DND-41 (cell line): ENCODE measurements at regions not wholly inside any gene's neighbourhood (a gene's known extent, or its start where the extent isn't known, plus 50 kb on each side); places are given as distances from the start of the nearest gene placed in this dataset.

Source experiments
- ATAC-seq: fragments of 200-7000 bp; cut with Tn5 transposase; 3 replicates; pipeline ENCODE4 v1.9.1; 2021; ENCODE audit warnings: low read depth; ENCODE audit not compliant: insufficient read depth
- DNase-seq: peaks from one replicate; pipeline ENCODE4 v3.0.0-alpha.2; 2020
- H2AFZ ChIP-seq: 2 replicates; pipeline ENCODE4 v1.6.0; 2012; ENCODE audit warnings: low read depth, low read length
- H3K27ac ChIP-seq: 2 replicates; pipeline ENCODE4 v1.5.1; 2012; ENCODE audit warnings: low read length, inconsistent platforms
- H3K27me3 ChIP-seq: fragments of 200-600 bp; sonication (generic); 2 replicates; pipeline ENCODE4 v1.6.0; 2012; ENCODE audit warnings: low read length, mild to moderate bottlenecking, inconsistent platforms; ENCODE audit not compliant: insufficient read depth, poor library complexity
- H3K36me3 ChIP-seq: 2 replicates; pipeline ENCODE4 v1.5.1; 2012; ENCODE audit warnings: low read length, inconsistent platforms; ENCODE audit not compliant: insufficient read depth
- H3K4me1 ChIP-seq: 2 replicates; pipeline ENCODE4 v1.5.1; 2012; ENCODE audit warnings: mild to moderate bottlenecking, low read length; ENCODE audit not compliant: insufficient read depth
- H3K4me2 ChIP-seq: 2 replicates; pipeline ENCODE4 v1.6.0; 2012; ENCODE audit warnings: mild to moderate bottlenecking, moderate library complexity, low read length, inconsistent platforms; ENCODE audit not compliant: insufficient read depth
- H3K4me3 ChIP-seq, 2 experiments: fragments of 200-600 bp in 1 of 2; shearing (Covaris generic) in 1 of 2; 2 replicates each; pipeline ENCODE4 v1.5.1; 2012 to 2016; ENCODE audit warnings: inconsistent platforms in 2 of 2, low read length in 2 of 2, mild to moderate bottlenecking in 2 of 2, low read depth in 1 of 2, moderate library complexity in 1 of 2
- H3K79me2 ChIP-seq: 2 replicates; pipeline ENCODE4 v1.6.0; 2012; ENCODE audit warnings: low read length, inconsistent platforms; ENCODE audit not compliant: insufficient read depth
- H3K9ac ChIP-seq: 2 replicates; pipeline ENCODE4 v1.6.0; 2012; ENCODE audit warnings: low read depth, mild to moderate bottlenecking, inconsistent platforms, low read length, moderate library complexity
- H3K9me3 ChIP-seq: 2 replicates; pipeline ENCODE4 v1.5.1; 2012; ENCODE audit warnings: low read length, moderate library complexity, mild to moderate bottlenecking, inconsistent platforms; ENCODE audit not compliant: insufficient read depth, severe bottlenecking
- H4K20me1 ChIP-seq: 2 replicates; pipeline ENCODE4 v1.6.0; 2012; ENCODE audit warnings: low read length; ENCODE audit not compliant: insufficient read depth
- CTCF ChIP-seq: IDR thresholded peaks from 2 replicates; pipeline ENCODE4 v1.5.1; 2012; ENCODE audit warnings: borderline replicate concordance, low read length, moderate library complexity, mild to moderate bottlenecking; ENCODE audit not compliant: poor library complexity, severe bottlenecking; ENCODE audit errors: extremely low read depth
- EZH2 ChIP-seq: IDR thresholded peaks from 3 replicates; pipeline ENCODE4 v1.6.1; 2012; ENCODE audit warnings: borderline replicate concordance, low read depth, mild to moderate bottlenecking, moderate library complexity, low read length, inconsistent platforms; ENCODE audit not compliant: severe bottlenecking

GRCh38 chr9:81361296-81361695, 328.1 kb downstream of the TLE1 start:
- Histone ChIP-seq H3K27ac (no peak overlapping the region), H2AFZ (no peak overlapping the region; the same call in 1 of the 2 replicates), H3K79me2 (no peaks in the 10 kb centered on the region), H3K36me3 (no peaks in the 10 kb centered on the region), H3K4me2 (no peak overlapping the region), H3K4me1 (no peaks in the 10 kb centered on the region), H4K20me1 (no peaks in the 10 kb centered on the region), H3K27me3 (no peaks in the 10 kb centered on the region), H3K4me3 (no peak overlapping the region), H3K9me3 (no peaks in the 10 kb centered on the region), H3K9ac (no peak overlapping the region)
- DNase-seq, result no peak
- TF ChIP-seq CTCF, result no peak
- ATAC-seq, result no peak

- no peak for DNase-seq
- no peaks in the 10 kb centered on the region for H3K36me3 ChIP-seq
- H3K4me3 ChIP-seq, result no peak overlapping the region
- no peak overlapping the region for H2AFZ ChIP-seq
- H3K9ac ChIP-seq, result no peak overlapping the region
- H3K79me2 ChIP-seq, result no peaks in the 10 kb centered on the region
- no peaks in the 10 kb centered on the region for H3K4me1 ChIP-seq
- H3K9me3 ChIP-seq, result no peaks in the 10 kb centered on the region
- H3K27me3 ChIP-seq, result no peaks in the 10 kb centered on the region
- ATAC-seq, result no peak
- H3K4me2 ChIP-seq, result no peak overlapping the region
- H3K27ac ChIP-seq, result no peak overlapping the region
- no peak for TF ChIP-seq EZH2
- no peak for TF ChIP-seq CTCF
- H4K20me1 ChIP-seq, result no peaks in the 10 kb centered on the region
Measured at GRCh38 chr9:81351166-81351565, 338.2 kb downstream of the TLE1 start.

- no peak overlapping the region for H3K9ac ChIP-seq
- no peak for ATAC-seq
- no peak overlapping the region for H3K4me3 ChIP-seq
- TF ChIP-seq CTCF (no peak), EZH2 (no peak)
- DNase-seq, result no peak
- no peaks in the 10 kb centered on the region for H4K20me1 ChIP-seq
- no peak overlapping the region for H3K4me2 ChIP-seq
- H2AFZ ChIP-seq, result no peak overlapping the region; the same call in 1 of the 2 replicates
- no peaks in the 10 kb centered on the region for H3K9me3 ChIP-seq
- no peaks in the 10 kb centered on the region for H3K4me1 ChIP-seq
- no peaks in the 10 kb centered on the region for H3K27me3 ChIP-seq
- no peaks in the 10 kb centered on the region for H3K36me3 ChIP-seq
- no peaks in the 10 kb centered on the region for H3K79me2 ChIP-seq
- no peak overlapping the region for H3K27ac ChIP-seq
Measured at GRCh38 chr9:81344366-81344765, 345.0 kb downstream of the TLE1 start.

- Histone ChIP-seq H3K27ac (no peak overlapping the region), H3K36me3 (no peaks in the 10 kb centered on the region)
Measured at GRCh38 chr9:81335879-81336421, 353.4 kb downstream of the TLE1 start.

More at GRCh38 chr9:81335879-81336421, 353.4 kb downstream of the TLE1 start:
- Histone ChIP-seq H3K79me2 (no peaks in the 10 kb centered on the region), H3K9ac (no peak overlapping the region), H3K4me3 (no peak overlapping the region), H3K27me3 (no peaks in the 10 kb centered on the region), H4K20me1 (no peaks in the 10 kb centered on the region), H3K9me3 (peaks cover 17% of the 10 kb centered on the region), H2AFZ (no peak overlapping the region), H3K4me2 (no peak overlapping the region), H3K4me1 (no peaks in the 10 kb centered on the region)
- DNase-seq, result no peak
- ATAC-seq, result no peak
- TF ChIP-seq EZH2, result no peak
